ENCODE measurements at regions not wholly inside any gene's neighbourhood (a gene's known extent, or its start where the extent isn't known, plus 50 kb on each side); places are given as distances from the start of the nearest gene placed in this dataset. TPM values are rescaled to one million over a fixed set of nuclear protein-coding genes. Genes with fewer than 3 reads are reported as not detected.

DNA sequence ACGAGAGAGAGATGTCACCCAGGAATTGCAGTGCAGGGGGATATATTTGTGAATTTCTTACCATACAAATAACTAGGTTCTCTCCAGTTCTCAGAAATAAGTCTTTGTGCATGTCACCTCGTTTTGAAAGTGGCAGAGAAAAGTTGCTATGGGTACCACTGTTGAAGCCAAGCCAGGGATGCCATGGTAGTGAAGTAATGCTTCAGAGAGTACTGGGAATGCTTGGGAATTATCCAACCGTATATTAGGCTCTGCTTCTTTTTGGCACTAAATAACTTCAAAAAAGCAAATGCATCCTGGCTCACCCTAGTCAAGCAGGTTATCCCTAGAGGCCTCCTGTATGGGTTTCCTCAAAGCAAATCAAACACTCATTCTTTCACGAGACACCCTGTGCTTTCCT is 50.7 kb upstream of the DDX18 start:
- Histone ChIP-seq H3K4me2 (ENCODE audit: low read depth, low read length) (no peak overlapping the region), H2AK5ac (ENCODE audit: low read depth, low read length) (no peak overlapping the region), H4K5ac (ENCODE audit: low read depth, low read length) (no peak overlapping the region), H3K27ac (ENCODE audit: insufficient read depth, low read length) (no peak overlapping the region), H4K20me1 (ENCODE audit: insufficient read depth, low read length) (no peaks in the 10 kb centered on the region), H3K9ac (ENCODE audit: low read depth, low read length) (no peak overlapping the region), H3K9me3 (ENCODE audit: control insufficient read depth, insufficient read depth, low read length) (no peaks in the 10 kb centered on the region; the same call in 1 of the 2 replicates), H2BK120ac (ENCODE audit: low read depth, low read length) (no peak overlapping the region), H2BK20ac (ENCODE audit: low read depth, low read length) (no peak overlapping the region), H4K8ac (ENCODE audit: low read depth in 2 of 2, low read length in 2 of 2) (no peak overlapping the region), H2BK15ac (ENCODE audit: low read depth, low read length) (no peak overlapping the region), H3K56ac (ENCODE audit: extremely low read depth, insufficient read depth, low read length) (no peak overlapping the region), H3K36me3 (ENCODE audit: control insufficient read depth, insufficient read depth, low read length) (no peaks in the 10 kb centered on the region), H3K4ac (ENCODE audit: low read depth, low read length) (no peak overlapping the region), H3K9me1 (ENCODE audit: insufficient read depth, low read length) (no peaks in the 10 kb centered on the region), H4K91ac (ENCODE audit: insufficient read depth, low read depth, low read length) (no peak overlapping the region), H3K14ac (replicated peaks; ENCODE audit: low read depth, low read length) (no peak overlapping the region), H2AK9ac (replicated peaks; ENCODE audit: low read depth, low read length, poor library complexity) (no peak overlapping the region), H3K4me3 (ENCODE audit: insufficient read depth, low read depth, low read length) (no peak overlapping the region), H3K27me3 (ENCODE audit: control insufficient read depth, insufficient read depth, low read length) (no peaks in the 10 kb centered on the region), H3K18ac (ENCODE audit: low read depth, low read length) (no peak overlapping the region), H3K79me1 (ENCODE audit: low read depth in 1 of 2, low read length in 2 of 2) (no peaks in the 10 kb centered on the region), H2AFZ (replicated peaks; ENCODE audit: low read length, poor library complexity) (no peak overlapping the region), H3K4me1 (ENCODE audit: control insufficient read depth, insufficient read depth, low read length) (no peaks in the 10 kb centered on the region), H3K23ac (ENCODE audit: low read depth, low read length) (no peak overlapping the region), H2BK5ac (ENCODE audit: low read depth, low read length, poor library complexity, severe bottlenecking) (no peak overlapping the region)
- POLR2A ChIA-PET (ENCODE audit: unreplicated experiment), result no interaction called here
- no peak for ATAC-seq (ENCODE audit: low read depth)
- TF ChIP-seq MAZ (IDR thresholded peaks at IDR 0.05; ENCODE audit: borderline replicate concordance, low read depth, low read length) (no peak), BHLHE40 (IDR thresholded peaks at IDR 0.05; ENCODE audit: low read depth, low read length) (no peak), MXI1 (IDR thresholded peaks at IDR 0.05; ENCODE audit: borderline replicate concordance, low read depth, low read length) (no peak), CHD1 (IDR thresholded peaks at IDR 0.05; ENCODE audit: low read depth, low read length) (no peak), RFX5 (IDR thresholded peaks at IDR 0.05; ENCODE audit: low read depth, low read length) (no peak)
- CTCF ChIA-PET, result no interaction called here
- 43% methylated on average over 1 of the region's 4 CpGs; no CpG with 5 or more reads in 1 of the 2 experiments for WGBS, 2 experiments (ENCODE audit: extremely low coverage in 2 of 2, insufficient read length in 1 of 2)
- DNase-seq, result no peak
- dilution Hi-C loops (cut with HindIII; ENCODE audit: low sequenced_read_pairs, unreplicated experiment) (no loop called here), in situ Hi-C loops (cut with MboI; ENCODE audit: low sequenced_read_pairs) (no loop called here), intact Hi-C loops (cut with micrococcal nuclease) (no loop called here)
- BruUV-seq (replicated peaks), result no TSS peak

Small RNA genes in the stretch of these regions (microRNA-seq; reads per million reads assigned to microRNA genes)
- gene AC104408.1 (ENCODE audit: insufficient read depth, insufficient read length), result not detected
- not detected for gene RNU7-190P (ENCODE audit: insufficient read depth, insufficient read length)

Small RNA genes in the stretch of these regions (small RNA-seq; reads per million reads assigned to genes)
- gene AC104408.1, result 0 reads per million in 5 experiments
- gene RNU7-190P, result 0 reads per million in 5 experiments
